ENCODE measurements at regions not wholly inside any gene's neighbourhood (a gene's known extent, or its start where the extent isn't known, plus 50 kb on each side); places are given as distances from the start of the nearest gene placed in this dataset.

DNA sequence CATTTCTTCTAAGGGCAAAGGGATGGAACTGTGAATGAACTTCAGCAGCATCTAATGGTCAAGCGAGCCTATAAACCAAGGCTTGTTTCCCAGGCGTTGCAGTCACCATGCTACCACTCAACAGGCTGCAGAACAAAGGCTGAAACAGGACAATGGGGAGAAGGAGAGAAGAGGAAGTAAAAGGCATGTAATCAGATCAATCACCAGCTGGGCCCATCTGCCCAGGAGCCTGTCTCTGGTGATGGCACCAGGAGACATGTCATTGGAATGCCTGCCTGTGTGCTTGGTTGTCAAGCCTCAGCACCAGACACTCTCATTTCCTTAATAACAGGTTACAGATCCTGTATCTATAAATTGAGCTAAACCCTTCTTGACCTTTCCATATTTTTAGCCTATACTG lies 81.7 kb upstream of the UMPS start:
- H3K27me3 ChIP-seq (replicated peaks in 1 of 4; ENCODE audit: control insufficient read depth in 3 of 4, extremely low read depth in 1 of 4, insufficient read depth in 3 of 4, low read length in 3 of 4), result no peaks in the 10 kb centered on the region
- no peak overlapping the region for H4K8ac ChIP-seq (ENCODE audit: extremely low read depth, insufficient read depth, low read length)
- POLR2A ChIA-PET (ENCODE audit: partially characterized antibody), result no interaction called here
- H3K23ac ChIP-seq (ENCODE audit: insufficient read length), result no peak overlapping the region
- CTCF ChIA-PET (ENCODE audit: partially characterized antibody), result interaction anchor here (0.7 to 2.5 kb wide), 6 partner anchors 11 to 42 kb away, joined by 3 to 8 read pairs (median 6); no protein-coding TSS in a partner anchor
- no peak overlapping the region for H4K5ac ChIP-seq (ENCODE audit: insufficient read length, low read depth, low read length)
- no peak overlapping the region for H2BK20ac ChIP-seq (ENCODE audit: low read length)
- TF ChIP-seq, protein P1, sequence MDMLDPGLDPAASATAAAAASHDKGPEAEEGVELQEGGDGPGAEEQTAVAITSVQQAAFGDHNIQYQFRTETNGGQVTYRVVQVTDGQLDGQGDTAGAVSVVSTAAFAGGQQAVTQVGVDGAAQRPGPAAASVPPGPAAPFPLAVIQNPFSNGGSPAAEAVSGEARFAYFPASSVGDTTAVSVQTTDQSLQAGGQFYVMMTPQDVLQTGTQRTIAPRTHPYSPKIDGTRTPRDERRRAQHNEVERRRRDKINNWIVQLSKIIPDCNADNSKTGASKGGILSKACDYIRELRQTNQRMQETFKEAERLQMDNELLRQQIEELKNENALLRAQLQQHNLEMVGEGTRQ (IDR thresholded peaks at IDR 0.05; ENCODE audit: low read length), result no peak
- TF ChIP-seq RAD21 (IDR thresholded peaks at IDR 0.05 in 1 of 2, conservative IDR thresholded peaks at IDR 0.05 in 1 of 2; ENCODE audit: low read depth in 2 of 2, low read length in 2 of 2) (no peak), EZH2 (IDR thresholded peaks at IDR 0.05; ENCODE audit: low read depth, low read length, severe bottlenecking) (no peak), POLR2AphosphoS5 (IDR thresholded peaks at IDR 0.05; ENCODE audit: low read depth, low read length) (no peak), TBP (IDR thresholded peaks at IDR 0.05; ENCODE audit: low read depth, low read length) (no peak), JUN (IDR thresholded peaks at IDR 0.05; ENCODE audit: low read depth, low read length) (no peak)
- TF ChIP-seq, protein P2, sequence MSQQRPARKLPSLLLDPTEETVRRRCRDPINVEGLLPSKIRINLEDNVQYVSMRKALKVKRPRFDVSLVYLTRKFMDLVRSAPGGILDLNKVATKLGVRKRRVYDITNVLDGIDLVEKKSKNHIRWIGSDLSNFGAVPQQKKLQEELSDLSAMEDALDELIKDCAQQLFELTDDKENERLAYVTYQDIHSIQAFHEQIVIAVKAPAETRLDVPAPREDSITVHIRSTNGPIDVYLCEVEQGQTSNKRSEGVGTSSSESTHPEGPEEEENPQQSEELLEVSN (IDR thresholded peaks at IDR 0.05), result no peak
- no peak overlapping the region for H3K4ac ChIP-seq (replicated peaks; ENCODE audit: insufficient read length, low read depth, low read length)
- H2BK12ac ChIP-seq (ENCODE audit: low read depth, low read length), result no peak overlapping the region
- no peaks in the 10 kb centered on the region for H3K36me3 ChIP-seq (ENCODE audit: control insufficient read depth in 2 of 4, insufficient read depth in 4 of 4, low read length in 3 of 4)
- no peaks in the 10 kb centered on the region for H3K23me2 ChIP-seq (ENCODE audit: low read depth, low read length)
- H3K9ac ChIP-seq (replicated peaks in 1 of 4; ENCODE audit: extremely low read depth in 1 of 4, low read depth in 3 of 4, low read length in 3 of 4), result no peak overlapping the region
- no peak overlapping the region for H4K91ac ChIP-seq (replicated peaks; ENCODE audit: insufficient read length, low read length)
- no peak overlapping the region for H3K18ac ChIP-seq (ENCODE audit: extremely low read depth, low read length)
- H3K56ac ChIP-seq (replicated peaks; ENCODE audit: insufficient read length, low read depth, low read length), result no peak overlapping the region
- H2AK5ac ChIP-seq (ENCODE audit: low read depth, low read length), result no peak overlapping the region
- H3K4me1 ChIP-seq (replicated peaks in 1 of 4; ENCODE audit: control insufficient read depth in 3 of 4, insufficient read depth in 4 of 4, low read length in 3 of 4), result peaks cover 0 to 3% (median 0%) of the 10 kb centered on the region in 4 experiments; a peak in 1 of 7 replicates
- H2AFZ ChIP-seq (ENCODE audit: low read length), result no peak overlapping the region
- 85% methylated on average over 2 of the region's 2 CpGs; no CpG with 5 or more reads in 1 of the 2 experiments for WGBS, 2 experiments (ENCODE audit: extremely low coverage in 1 of 2, insufficient coverage in 1 of 2, insufficient read length in 1 of 2, insufficient replicate concordance in 2 of 2, low coverage in 1 of 2, low lambda C conversion rate in 2 of 2, missing lambda C conversion rate in 1 of 2)
- no peak overlapping the region for H2BK120ac ChIP-seq (replicated peaks; ENCODE audit: low read depth, low read length)
- H3K14ac ChIP-seq (ENCODE audit: insufficient read length), result no peak overlapping the region
- H2BK15ac ChIP-seq (ENCODE audit: low read length), result no peak overlapping the region
- FAIRE-seq, result no peak
- no peak overlapping the region for H3K4me3 ChIP-seq (ENCODE audit: extremely low read depth in 1 of 4, insufficient read depth in 2 of 4, low read depth in 3 of 4, low read length in 4 of 4)
- DNase-seq (ENCODE audit: low read depth in 1 of 2, low spot score in 2 of 2), result no peak
- no peaks in the 10 kb centered on the region for H3K79me2 ChIP-seq (ENCODE audit: control insufficient read depth in 1 of 2, insufficient read depth in 2 of 2, low read length in 2 of 2)
- H3K4me2 ChIP-seq (ENCODE audit: insufficient read depth in 1 of 2, low read depth in 2 of 2, low read length in 2 of 2), result no peak overlapping the region
- no peak overlapping the region for H3K27ac ChIP-seq (ENCODE audit: low read depth, low read length)
- no peaks in the 10 kb centered on the region for H3K79me1 ChIP-seq (ENCODE audit: low read depth, low read length)
- no peaks in the 10 kb centered on the region for H4K20me1 ChIP-seq (replicated peaks in 1 of 2; ENCODE audit: control insufficient read depth in 1 of 2, insufficient read depth in 2 of 2, low read length in 2 of 2)
- H2BK5ac ChIP-seq (ENCODE audit: low read depth, low read length), result no peak overlapping the region
- H3K9me3 ChIP-seq (ENCODE audit: insufficient read depth in 2 of 2, low read depth in 1 of 2, low read length in 1 of 2), result no peaks in the 10 kb centered on the region
